ENCODE measurements at regions not wholly inside any gene's neighbourhood (a gene's known extent, or its start where the extent isn't known, plus 50 kb on each side); places are given as distances from the start of the nearest gene placed in this dataset.

DNA sequence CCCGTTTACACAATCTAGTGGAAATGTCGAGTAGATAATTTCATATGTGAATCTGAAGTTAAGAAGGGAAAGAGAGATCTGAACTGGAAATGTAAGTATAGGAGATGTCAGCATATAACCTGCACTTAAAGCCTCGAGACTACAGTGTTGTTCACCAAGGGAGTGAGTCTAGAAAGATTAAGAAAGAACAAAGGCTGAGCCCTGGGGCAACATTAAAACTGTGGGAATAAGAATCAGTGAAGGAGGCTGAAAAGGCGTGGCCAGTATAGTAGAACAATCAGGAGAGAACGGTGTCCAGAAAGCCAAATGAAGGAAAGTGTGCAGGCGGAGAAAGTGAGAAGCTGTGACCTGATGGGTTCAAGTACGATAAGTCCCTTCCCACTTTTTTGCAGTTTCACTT is 118.8 kb upstream of the TENM3 start:
- Histone ChIP-seq H3K36me3 (replicated peaks; ENCODE audit: control insufficient read depth, insufficient read depth, low read length) (no peaks in the 10 kb centered on the region), H3K4me3 (ENCODE audit: insufficient read depth, low read depth, low read length) (no peak overlapping the region), H3K27me3 (ENCODE audit: control insufficient read depth, insufficient read depth, low read length) (no peaks in the 10 kb centered on the region)
- no peak for DNase-seq

DNA sequence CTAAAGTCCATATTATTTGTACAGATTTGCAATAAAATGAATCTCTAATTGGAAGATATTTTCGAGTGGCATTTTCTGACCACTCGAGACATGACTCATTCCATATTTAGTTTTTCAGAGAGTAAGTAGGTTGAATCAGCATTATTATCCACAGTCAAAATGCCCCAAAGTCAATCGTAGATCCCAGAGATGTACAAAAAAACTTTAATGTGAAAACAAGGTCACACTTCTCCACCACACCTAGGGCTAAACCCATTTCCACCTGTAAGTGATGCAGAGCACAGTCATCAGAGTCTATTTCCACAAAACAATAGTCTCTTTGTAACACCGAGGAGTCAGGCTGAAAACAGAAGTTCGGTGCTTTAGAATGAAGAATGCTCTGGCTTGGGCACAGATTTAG is 117.1 kb upstream of the TENM3 start:
- no peak for DNase-seq
- H3K4me3 ChIP-seq (ENCODE audit: insufficient read depth, low read depth, low read length) = no peak overlapping the region
- no peaks in the 10 kb centered on the region for H3K36me3 ChIP-seq (replicated peaks; ENCODE audit: control insufficient read depth, insufficient read depth, low read length)

DNA sequence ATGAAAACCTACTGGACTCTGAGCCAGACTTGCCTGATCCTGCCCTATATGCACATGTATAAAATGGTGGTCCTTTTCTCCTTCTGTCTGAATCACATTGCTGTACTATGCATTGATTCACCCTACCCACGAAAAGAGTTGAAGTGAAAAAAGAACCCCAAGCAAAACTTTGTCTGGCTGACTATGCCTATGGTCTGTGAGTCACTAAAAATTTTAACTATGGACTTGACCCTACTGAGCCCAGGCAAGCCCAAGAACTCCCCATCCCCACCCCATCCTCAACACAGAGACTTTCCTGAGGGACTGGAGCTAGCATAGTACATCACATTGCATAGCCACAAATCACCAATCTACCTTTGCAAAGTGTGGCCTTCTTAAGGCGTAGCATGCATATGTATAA is 116.6 kb upstream of the TENM3 start:
- no peak overlapping the region for H3K4me3 ChIP-seq (ENCODE audit: insufficient read depth, low read depth, low read length)
- no peaks in the 10 kb centered on the region for H3K27me3 ChIP-seq (ENCODE audit: control insufficient read depth, insufficient read depth, low read length)
- H3K36me3 ChIP-seq (replicated peaks; ENCODE audit: control insufficient read depth, insufficient read depth, low read length) = no peaks in the 10 kb centered on the region
- no peak for DNase-seq

More for the DNA sequence above, 117.1 kb upstream of the TENM3 start:
- no peaks in the 10 kb centered on the region for H3K27me3 ChIP-seq (ENCODE audit: control insufficient read depth, insufficient read depth, low read length)

DNA sequence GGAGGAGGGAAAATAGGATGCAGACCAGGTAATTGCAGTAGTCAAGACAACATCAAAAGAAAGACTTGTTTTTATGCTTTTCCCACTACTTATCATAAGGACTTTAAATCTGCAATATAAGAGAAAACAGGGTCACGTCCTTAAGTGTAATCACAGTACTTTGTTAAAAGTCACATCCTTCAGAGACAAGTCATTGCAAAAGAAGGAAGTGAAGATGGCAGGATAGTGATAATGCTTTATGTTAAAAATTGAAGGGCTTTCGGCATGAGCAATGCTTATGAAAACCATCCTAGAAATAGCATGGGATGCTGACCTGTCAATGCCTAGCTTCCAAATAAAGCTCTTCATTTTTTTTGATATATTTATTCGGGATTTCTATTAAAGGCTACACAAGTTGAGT is 110.2 kb upstream of the TENM3 start:
- H3K27me3 ChIP-seq (ENCODE audit: control insufficient read depth, insufficient read depth, low read length) = no peaks in the 10 kb centered on the region
- H3K36me3 ChIP-seq (replicated peaks; ENCODE audit: control insufficient read depth, insufficient read depth, low read length) = no peaks in the 10 kb centered on the region
- no peak for DNase-seq
- H3K4me3 ChIP-seq (ENCODE audit: insufficient read depth, low read depth, low read length) = no peak overlapping the region

DNA sequence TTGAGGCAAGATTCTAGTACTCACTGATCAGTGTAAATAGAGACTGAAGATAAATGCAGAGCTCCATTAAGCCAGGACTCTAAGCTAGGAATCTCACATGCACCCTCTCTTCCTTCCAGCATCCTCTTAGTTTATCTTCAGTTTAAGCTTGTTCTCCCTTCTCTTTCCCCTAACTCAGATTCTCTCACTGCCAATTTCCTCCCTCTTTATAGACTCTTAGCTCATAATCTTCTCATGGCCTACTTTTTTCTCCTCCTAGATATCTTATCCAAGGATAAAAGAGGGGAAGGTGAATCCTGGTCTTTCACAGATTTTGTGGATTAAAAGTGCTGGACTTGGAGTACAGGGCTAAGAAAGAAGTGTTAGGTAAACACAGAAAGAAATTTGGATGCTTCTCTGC is 108.9 kb upstream of the TENM3 start:
- DNase-seq = no peak

DNA sequence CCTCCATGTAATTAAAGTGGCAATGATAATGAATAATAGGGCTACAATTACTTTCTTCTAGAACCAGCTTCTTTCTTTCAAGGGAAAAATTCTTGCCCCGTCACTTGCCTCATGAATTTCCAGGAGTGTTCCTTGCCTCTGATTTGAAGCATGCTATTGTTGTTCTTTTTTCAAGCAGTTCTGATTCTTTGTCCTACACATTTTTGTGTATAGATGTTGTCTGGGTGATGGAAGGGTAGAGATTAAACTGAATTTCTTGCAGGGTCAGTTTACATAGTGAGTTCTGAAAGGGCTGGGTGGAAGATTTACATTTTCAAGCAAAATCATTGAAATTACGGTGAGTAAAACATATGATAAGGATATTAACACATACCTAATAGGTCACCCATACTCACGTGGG is 107.0 kb upstream of the TENM3 start:
- DNase-seq = no peak
- peaks cover 11% of the 10 kb centered on the region for H3K27me3 ChIP-seq (ENCODE audit: control insufficient read depth, insufficient read depth, low read length)
- no peaks in the 10 kb centered on the region for H3K36me3 ChIP-seq (replicated peaks; ENCODE audit: control insufficient read depth, insufficient read depth, low read length)
- no peak overlapping the region for H3K4me3 ChIP-seq (ENCODE audit: insufficient read depth, low read depth, low read length)

More for the DNA sequence above, 108.9 kb upstream of the TENM3 start:
- H3K4me3 ChIP-seq (ENCODE audit: insufficient read depth, low read depth, low read length) = no peak overlapping the region
- H3K27me3 ChIP-seq (ENCODE audit: control insufficient read depth, insufficient read depth, low read length) = no peaks in the 10 kb centered on the region
- H3K36me3 ChIP-seq (replicated peaks; ENCODE audit: control insufficient read depth, insufficient read depth, low read length) = no peaks in the 10 kb centered on the region

DNA sequence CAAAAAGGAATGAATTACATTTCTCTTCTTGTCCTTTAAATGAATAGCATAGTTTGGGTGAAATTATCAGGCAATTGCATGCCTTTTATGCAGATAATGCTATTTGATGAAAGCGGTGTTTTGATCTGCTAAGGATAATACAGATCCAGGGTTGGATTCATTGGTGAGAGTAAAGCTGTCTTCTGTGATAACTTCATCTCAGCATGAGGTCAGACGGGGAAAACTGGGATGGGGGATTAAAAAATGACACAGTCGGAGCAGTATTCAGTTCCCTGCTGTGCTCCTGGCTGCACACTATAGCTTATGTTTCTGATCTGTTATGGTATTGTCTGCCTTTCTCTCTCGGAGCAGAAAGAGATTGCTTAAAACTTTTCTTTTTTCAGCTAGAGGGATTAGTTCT is 105.9 kb upstream of the TENM3 start:
- H3K4me3 ChIP-seq (ENCODE audit: insufficient read depth, low read depth, low read length) = no peak overlapping the region
- H3K36me3 ChIP-seq (replicated peaks; ENCODE audit: control insufficient read depth, insufficient read depth, low read length) = no peaks in the 10 kb centered on the region
- DNase-seq = no peak
- peaks cover 22% of the 10 kb centered on the region for H3K27me3 ChIP-seq (ENCODE audit: control insufficient read depth, insufficient read depth, low read length)

DNA sequence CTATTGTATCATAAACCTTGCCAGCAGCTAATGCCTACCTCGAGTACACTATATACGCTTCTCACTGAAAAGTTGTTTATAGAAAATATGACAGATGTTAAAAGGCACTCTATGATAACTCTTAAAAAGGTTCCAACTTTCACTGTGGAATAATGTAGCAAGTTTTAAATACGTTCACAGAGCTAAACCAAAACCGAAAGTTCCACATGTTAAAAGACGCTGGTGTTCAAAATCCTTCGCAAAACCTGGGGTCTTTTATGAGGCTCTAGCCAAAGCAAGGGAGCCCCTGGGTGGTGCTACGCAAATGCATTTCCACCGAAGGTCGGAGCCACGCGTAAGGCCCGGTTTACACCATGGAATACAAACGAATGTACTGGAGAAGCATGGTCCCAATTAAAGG is 103.7 kb upstream of the TENM3 start:
- DNase-seq = no peak

DNA sequence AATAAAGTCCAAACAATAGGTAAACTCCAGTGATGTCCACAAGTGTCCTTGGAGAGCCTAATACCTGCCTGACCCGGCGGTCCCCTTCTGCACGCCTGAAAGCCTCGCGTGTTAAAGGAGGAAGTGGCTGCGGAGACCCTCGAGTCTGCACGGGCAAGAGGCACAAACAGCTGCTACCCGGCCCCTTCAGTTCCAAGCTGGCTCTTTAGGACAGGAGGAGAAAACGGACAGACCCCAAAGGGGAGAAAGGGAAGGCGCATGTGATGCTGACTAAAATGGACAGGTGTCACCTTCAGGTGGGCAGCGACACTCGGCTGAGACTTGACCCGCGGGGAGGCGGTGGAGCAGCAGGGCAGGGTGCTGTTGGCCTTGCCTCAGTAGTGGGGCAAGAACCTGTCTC is 102.7 kb upstream of the TENM3 start:
- H3K36me3 ChIP-seq (replicated peaks; ENCODE audit: control insufficient read depth, insufficient read depth, low read length) = no peaks in the 10 kb centered on the region
- no peak overlapping the region for H3K4me3 ChIP-seq (ENCODE audit: insufficient read depth, low read depth, low read length)
- H3K27me3 ChIP-seq (ENCODE audit: control insufficient read depth, insufficient read depth, low read length) = peaks cover 22% of the 10 kb centered on the region
- DNase-seq = no peak

More for the DNA sequence above, 103.7 kb upstream of the TENM3 start:
- no peak overlapping the region for H3K4me3 ChIP-seq (ENCODE audit: insufficient read depth, low read depth, low read length)
- no peaks in the 10 kb centered on the region for H3K36me3 ChIP-seq (replicated peaks; ENCODE audit: control insufficient read depth, insufficient read depth, low read length)
- peaks cover 22% of the 10 kb centered on the region for H3K27me3 ChIP-seq (ENCODE audit: control insufficient read depth, insufficient read depth, low read length)

DNA sequence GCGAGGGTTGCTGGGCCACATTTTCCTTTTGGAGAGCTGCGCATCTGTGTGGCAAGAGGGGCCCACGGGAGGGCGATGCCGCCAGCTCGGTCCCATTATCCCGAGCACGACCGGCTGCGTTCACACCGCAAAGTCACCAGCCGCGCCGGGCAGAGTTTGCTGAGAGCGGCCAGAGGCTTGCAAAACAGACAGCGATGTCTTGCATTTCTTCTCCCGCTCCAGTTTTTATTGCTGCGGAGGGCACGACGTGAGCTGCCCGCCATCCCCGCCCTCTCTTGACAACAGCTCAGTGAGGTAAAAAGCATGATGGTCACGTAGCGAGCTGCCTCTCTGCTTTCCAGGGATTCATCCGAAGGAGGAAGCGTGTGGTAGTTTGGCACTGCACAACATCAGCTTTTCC is 102.1 kb upstream of the TENM3 start:
- Histone ChIP-seq H3K36me3 (replicated peaks; ENCODE audit: control insufficient read depth, insufficient read depth, low read length) (no peaks in the 10 kb centered on the region), H3K4me3 (ENCODE audit: insufficient read depth, low read depth, low read length) (peak overlapping the region; percentile 20; the same call in 1 of the 2 replicates), H3K27me3 (ENCODE audit: control insufficient read depth, insufficient read depth, low read length) (peaks cover 22% of the 10 kb centered on the region)
- peak; percentile 49 for DNase-seq

DNA sequence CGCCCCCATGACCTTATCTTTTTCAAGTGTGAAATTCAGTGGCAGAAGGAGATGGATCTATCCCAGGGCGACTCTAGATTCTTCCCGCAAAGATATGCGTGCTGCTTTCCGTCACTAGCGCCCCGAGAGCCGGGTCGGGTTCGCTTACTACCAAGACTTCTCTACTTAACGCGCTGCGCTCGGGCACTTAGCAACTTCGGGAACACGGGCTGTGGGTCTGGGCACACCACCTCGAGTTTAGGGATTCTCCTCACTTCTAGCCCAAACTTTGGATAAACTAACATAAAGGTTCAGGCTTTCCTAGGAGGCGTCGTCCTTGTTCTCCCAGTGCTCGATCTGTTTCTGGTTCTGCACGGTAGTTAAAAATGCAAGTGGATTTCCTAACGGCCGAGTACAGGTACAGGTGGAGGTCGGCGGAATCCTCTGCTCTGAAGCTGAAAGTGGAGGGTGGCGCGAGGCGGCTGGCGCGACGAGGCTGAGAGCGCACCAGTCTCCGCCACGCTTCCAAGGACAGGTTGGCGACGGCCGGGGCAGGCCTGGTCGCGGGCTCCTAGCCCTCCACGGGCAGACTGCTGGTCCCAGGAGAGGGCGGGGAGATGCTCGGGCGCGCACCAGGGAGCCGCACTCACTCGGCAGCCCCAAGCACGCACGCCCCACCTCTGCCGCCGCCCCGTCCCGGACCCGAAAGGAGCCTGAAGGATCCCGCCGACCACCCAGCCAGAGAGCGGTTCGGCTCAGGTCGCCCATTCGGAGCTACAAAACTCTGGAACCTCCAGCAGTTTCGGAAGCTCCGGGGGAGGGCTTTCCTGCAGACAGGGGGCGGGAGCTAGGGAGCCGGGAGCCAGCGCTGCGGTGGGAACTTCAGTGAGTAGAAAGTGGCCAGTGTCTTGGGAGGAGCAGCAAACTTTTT is 100.8 kb upstream of the TENM3 start:
- no peaks in the 10 kb centered on the region for H3K36me3 ChIP-seq (replicated peaks; ENCODE audit: control insufficient read depth, insufficient read depth, low read length)
- peak overlapping the region; percentile 84 for H3K4me3 ChIP-seq (ENCODE audit: insufficient read depth, low read depth, low read length)
- peak; percentile 75 for DNase-seq
- H3K27me3 ChIP-seq (ENCODE audit: control insufficient read depth, insufficient read depth, low read length) = peaks cover 22% of the 10 kb centered on the region

DNA sequence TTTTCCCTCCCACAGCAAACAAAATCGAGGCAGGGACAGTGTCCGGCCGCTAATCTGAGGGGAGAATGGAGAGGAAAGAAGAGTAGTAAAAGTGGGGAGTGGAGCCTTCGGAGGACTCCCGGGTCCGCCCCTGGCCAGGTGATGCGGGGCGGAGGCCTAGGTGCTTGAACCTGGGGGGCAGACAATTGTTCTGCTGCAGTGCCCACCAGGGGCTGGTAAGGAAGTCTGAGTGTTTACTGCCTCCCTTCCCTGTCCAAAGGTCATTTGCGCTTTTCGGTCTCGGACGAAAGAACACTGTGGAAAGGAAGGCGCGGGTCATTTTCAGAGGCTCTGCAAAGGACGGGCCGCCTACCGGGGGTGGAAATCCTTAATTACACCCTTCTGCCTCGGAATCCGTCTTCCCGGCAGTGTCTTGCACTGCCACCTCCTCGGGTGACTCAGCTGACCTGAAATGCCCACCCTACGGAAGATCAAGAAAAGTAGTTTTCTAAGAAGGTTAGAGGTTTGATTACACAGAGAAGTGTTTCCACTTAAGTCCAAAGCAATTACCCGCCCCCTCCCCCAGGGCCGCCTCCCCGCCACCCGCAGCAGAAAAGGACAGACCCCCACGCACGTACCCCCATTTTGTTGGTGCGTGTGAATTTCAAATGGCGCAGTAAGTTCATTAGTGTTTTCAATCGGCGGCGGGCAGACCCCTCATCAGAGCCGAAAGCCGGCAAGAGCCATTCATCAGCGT is 99.9 kb upstream of the TENM3 start:
- H3K36me3 ChIP-seq (replicated peaks; ENCODE audit: control insufficient read depth, insufficient read depth, low read length) = no peaks in the 10 kb centered on the region
- H3K27me3 ChIP-seq (ENCODE audit: control insufficient read depth, insufficient read depth, low read length) = peaks cover 22% of the 10 kb centered on the region
- peak overlapping the region; percentile 84 for H3K4me3 ChIP-seq (ENCODE audit: insufficient read depth, low read depth, low read length)
- peak; percentile 52 for DNase-seq

DNA sequence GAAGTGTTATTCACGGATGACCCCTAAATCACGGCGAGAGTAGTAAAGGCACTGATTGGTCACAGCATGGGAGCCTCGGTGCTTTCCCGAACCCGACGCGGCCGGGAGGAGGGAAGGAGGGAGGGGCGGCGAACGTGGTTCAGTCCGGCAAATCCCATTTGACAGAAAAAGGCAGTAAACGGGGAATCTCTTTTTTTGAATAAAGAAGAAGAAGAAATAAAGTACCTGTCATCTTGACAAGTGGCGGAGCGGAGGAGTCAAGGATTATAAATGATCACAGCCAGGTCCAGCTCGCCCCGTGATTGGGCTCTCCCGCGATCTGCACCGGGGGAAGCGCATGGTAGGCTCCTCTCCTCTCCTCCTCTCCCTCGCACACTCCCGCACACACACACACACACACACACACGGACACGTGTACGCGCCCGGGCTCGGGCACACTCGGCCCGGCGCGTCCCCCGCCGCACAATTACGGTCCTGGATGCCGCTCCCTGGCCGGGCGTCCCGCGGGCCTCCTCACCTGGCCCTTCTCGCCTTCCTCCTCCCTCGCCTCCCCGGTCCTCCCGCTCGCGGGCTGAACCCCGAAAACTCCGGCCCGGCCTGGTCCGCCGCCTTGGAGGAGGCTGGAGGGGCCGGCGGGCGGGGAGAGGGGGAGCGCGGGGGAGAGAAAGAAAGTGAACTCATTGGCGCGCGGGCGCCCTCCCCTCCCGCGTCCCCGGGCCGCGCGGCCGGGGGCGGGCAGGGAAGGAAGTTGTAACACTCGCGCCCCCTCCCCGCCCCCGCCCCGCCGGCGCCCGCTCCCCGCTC is 99.2 kb upstream of the TENM3 start:
- H3K36me3 ChIP-seq (replicated peaks; ENCODE audit: control insufficient read depth, insufficient read depth, low read length) = no peaks in the 10 kb centered on the region
- peak overlapping the region; percentile 84 for H3K4me3 ChIP-seq (ENCODE audit: insufficient read depth, low read depth, low read length)
- DNase-seq = peak; percentile 86
- H3K27me3 ChIP-seq (ENCODE audit: control insufficient read depth, insufficient read depth, low read length) = peaks cover 22% of the 10 kb centered on the region

DNA sequence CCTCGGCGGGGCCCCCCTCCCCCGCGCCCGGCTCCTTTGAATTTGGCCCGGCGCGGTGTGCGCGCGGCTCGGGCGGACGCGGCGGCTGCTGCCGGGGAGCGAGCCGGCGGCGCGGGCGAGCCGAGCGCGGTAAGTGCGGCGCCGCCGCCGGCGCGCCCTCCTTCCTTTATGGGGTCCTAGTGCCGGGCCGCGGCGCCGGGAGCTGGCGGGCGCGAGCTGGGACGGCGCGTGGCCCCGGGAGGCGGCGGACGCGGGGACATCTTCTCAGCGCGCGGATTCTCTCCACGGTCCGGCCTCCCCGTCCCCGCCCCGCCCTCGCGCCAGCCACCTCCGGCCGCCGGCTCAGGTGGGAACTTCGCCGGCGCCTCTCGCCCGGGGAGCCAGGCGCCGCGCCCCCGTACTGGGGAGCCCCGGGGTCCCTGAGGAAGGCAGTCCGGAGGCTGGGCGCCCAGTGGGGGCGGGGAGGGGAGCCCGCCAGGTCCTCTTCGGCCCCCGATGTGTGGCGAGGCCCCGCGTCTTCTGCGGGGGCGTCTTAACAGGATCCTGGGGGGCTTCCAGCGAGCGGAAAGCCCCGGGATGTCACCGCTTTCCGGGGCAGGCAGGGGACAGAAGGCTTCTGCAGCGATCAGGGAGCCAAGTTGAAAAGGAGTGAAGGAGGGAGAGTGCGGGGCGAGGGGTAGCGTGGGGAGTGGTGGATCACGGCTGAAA is 98.4 kb upstream of the TENM3 start:
- Histone ChIP-seq H3K4me3 (ENCODE audit: insufficient read depth, low read depth, low read length) (peak overlapping the region; percentile 84), H3K36me3 (replicated peaks; ENCODE audit: control insufficient read depth, insufficient read depth, low read length) (no peaks in the 10 kb centered on the region), H3K27me3 (ENCODE audit: control insufficient read depth, insufficient read depth, low read length) (peaks cover 22% of the 10 kb centered on the region)
- peak; percentile 72 for DNase-seq

Measured in H7 (cell line).